Gastroesophageal sphincter (tissue), 4 donors: ENCODE measurements at regions not wholly inside any gene's neighbourhood (a gene's known extent, or its start where the extent isn't known, plus 50 kb on each side); places are given as distances from the start of the nearest gene placed in this dataset.
A peak's percentile ranks its signal among the peaks of the same experiment; 100 is the strongest.

ENCODE experiments used
- ATAC-seq: fragments of 150-250 bp; one replicate; pipeline ENCODE4 v1.9.1; 2016; ENCODE audit warnings: mild to moderate bottlenecking, moderate library complexity
- H3K27ac ChIP-seq, 4 donors: fragments of 200-600 bp; sonication (generic) in 3 of 4; 1 replicate in 3 of 4; 2 replicates in 1 of 4; pipeline ENCODE4 v1.5.1; 2016 to 2019
- H3K27me3 ChIP-seq: fragments of 200-600 bp; sonication (generic); one replicate; pipeline ENCODE4 v1.5.1; 2019
- H3K36me3 ChIP-seq, 2 donors: fragments of 200-600 bp; sonication (generic); one replicate each; pipeline ENCODE4 v1.5.1; 2019; ENCODE audit warnings: control low read depth in 1 of 2
- H3K4me1 ChIP-seq, 3 donors: fragments of 200-600 bp; sonication (generic); 1 replicate in 2 of 3; 2 replicates in 1 of 3; pipeline ENCODE4 v1.5.1; 2016 to 2019; ENCODE audit warnings: control low read depth in 2 of 3
- H3K4me3 ChIP-seq, 2 donors: fragments of 200-600 bp; sonication (generic); one replicate each; pipeline ENCODE4 v1.5.1; 2019; ENCODE audit warnings: mild to moderate bottlenecking in 1 of 2, moderate library complexity in 1 of 2
- H3K9me3 ChIP-seq, 3 donors: fragments of 200-600 bp; sonication (generic); one replicate each; pipeline ENCODE4 v1.5.1; 2017 to 2019; ENCODE audit warnings: control low read depth in 2 of 3
- EP300 ChIP-seq: sonication (generic); formaldehyde crosslinking; IDR thresholded peaks from one replicate; pipeline ENCODE4 v1.6.1; 2017; ENCODE audit warnings: antibody characterized with exemption, mild to moderate bottlenecking
- POLR2A ChIP-seq, 2 donors: fragments of 450-650 bp; IDR thresholded peaks; one replicate each; pipeline ENCODE4 v1.6.1; 2017; ENCODE audit warnings: antibody characterized with exemption in 2 of 2, mild to moderate bottlenecking in 2 of 2, moderate library complexity in 1 of 2
- POLR2AphosphoS5 ChIP-seq: sonication (generic); formaldehyde crosslinking; IDR thresholded peaks from one replicate; pipeline ENCODE4 v1.6.1; 2017; ENCODE audit warnings: antibody characterized with exemption
- WGBS, 2 donors: methylation state at CpG; one replicate each; pipeline ENCODE4 v1.1.5; 2018; ENCODE audit warnings: low coverage in 1 of 2; 5-methylcytosine and 5-hydroxymethylcytosine counted together
- TF ChIP-seq, protein P1 (sequence below), 4 experiments: fragments of 200-600 bp in 2 of 4; fragments of 450-650 bp in 2 of 4; sonication (generic) in 1 of 4; IDR thresholded peaks; one replicate each; pipeline ENCODE4 v1.5.1; 2017 to 2019; ENCODE audit warnings: antibody characterized with exemption in 4 of 4, mild to moderate bottlenecking in 2 of 4, moderate library complexity in 2 of 4

DNA sequence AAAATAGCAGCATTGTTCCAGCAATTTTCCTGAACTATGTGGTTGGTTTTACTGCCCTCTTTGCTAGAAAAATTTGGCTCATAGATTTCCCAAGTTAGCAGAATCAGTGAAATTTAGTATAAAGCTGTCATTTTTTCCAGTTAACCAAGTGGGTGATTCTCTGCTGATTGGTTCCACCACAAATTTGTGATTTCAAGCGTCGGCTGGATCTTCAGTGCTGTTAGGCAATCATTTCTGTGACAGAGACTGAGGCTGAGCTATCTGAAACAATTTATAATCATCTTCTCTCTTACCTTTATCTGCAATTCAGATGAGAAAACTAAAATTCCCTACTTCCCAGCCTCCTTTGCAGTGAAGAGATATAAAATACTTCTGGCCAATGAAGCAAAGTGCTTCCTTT lies 68.6 kb upstream of the OTUD4 start:
- TF ChIP-seq POLR2A (IDR thresholded peaks at IDR 0.05), result no peak
- TF ChIP-seq POLR2AphosphoS5, result no peak
- no peak for TF ChIP-seq EP300
- TF ChIP-seq, protein P1, sequence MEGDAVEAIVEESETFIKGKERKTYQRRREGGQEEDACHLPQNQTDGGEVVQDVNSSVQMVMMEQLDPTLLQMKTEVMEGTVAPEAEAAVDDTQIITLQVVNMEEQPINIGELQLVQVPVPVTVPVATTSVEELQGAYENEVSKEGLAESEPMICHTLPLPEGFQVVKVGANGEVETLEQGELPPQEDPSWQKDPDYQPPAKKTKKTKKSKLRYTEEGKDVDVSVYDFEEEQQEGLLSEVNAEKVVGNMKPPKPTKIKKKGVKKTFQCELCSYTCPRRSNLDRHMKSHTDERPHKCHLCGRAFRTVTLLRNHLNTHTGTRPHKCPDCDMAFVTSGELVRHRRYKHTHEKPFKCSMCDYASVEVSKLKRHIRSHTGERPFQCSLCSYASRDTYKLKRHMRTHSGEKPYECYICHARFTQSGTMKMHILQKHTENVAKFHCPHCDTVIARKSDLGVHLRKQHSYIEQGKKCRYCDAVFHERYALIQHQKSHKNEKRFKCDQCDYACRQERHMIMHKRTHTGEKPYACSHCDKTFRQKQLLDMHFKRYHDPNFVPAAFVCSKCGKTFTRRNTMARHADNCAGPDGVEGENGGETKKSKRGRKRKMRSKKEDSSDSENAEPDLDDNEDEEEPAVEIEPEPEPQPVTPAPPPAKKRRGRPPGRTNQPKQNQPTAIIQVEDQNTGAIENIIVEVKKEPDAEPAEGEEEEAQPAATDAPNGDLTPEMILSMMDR (IDR thresholded peaks at IDR 0.05), result no peak
- ATAC-seq, result no peak
- Histone ChIP-seq H3K4me1 (no peaks in the 10 kb centered on the region), H3K9me3 (no peaks in the 10 kb centered on the region), H3K27me3 (no peaks in the 10 kb centered on the region), H3K4me3 (no peak overlapping the region), H3K27ac (no peak overlapping the region), H3K36me3 (no peaks in the 10 kb centered on the region)
- 65 to 82% methylated on average over 2 of the region's 2 CpGs for WGBS, 2 donors

DNA sequence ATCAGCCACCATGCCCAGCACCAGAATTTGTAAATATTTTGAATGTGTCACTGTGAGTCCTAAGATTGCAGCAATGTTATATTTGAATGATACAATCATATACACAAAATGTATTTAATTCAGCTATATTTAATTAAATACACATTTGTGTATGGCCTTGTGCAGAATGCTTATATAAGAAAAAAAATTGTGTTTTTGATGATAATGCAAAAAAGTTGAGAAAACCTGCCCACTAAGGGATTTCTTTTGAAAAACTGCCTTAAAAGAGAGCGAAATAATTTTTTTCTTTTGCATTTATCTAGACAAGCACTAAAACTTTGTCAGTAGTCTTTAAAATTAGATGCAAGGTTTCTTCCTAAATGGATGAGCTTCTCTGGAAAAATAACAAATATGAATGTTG lies 68.1 kb upstream of the OTUD4 start:
- Histone ChIP-seq H3K36me3 (no peaks in the 10 kb centered on the region), H3K27ac (no peak overlapping the region), H3K4me1 (no peaks in the 10 kb centered on the region), H3K9me3 (no peaks in the 10 kb centered on the region), H3K4me3 (no peak overlapping the region), H3K27me3 (no peaks in the 10 kb centered on the region)
- TF ChIP-seq EP300 (no peak), POLR2AphosphoS5 (no peak), POLR2A (IDR thresholded peaks at IDR 0.05) (no peak)
- TF ChIP-seq, protein P1 (IDR thresholded peaks at IDR 0.05), result no peak
- no peak for ATAC-seq
- WGBS, 2 donors, result 88 to 100% methylated on average over 1 of the region's 1 CpG

DNA sequence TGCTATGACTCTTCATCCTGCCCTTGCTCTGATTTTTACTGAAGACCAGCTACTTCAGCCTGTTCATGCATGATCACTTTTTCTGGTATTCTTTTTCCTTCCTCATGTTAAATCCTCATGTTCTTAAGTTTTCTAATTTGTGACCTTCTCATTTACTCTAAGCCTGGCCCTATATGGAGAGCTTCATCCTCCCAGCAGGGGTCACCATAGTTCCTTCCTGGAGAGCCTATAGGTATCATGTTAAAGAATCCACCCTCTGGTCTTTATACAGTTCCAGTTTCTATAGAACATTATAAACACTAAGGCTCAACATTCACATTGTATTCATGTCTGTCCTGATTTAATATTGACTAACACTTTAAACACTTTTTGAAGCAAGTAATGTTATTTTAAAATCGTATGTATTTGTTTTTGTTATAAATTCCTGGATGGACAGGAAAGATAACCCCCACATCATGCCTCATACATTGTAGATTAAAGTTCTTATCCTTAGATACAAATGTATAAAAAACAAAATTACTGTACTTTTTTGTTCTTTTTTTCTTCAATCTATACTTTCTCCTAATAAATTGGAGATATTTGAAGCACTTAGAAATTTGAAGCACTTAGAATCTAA lies 53.8 kb upstream of the OTUD4 start:
- no peak overlapping the region for H3K4me3 ChIP-seq
- ATAC-seq, result no peak
- WGBS, 2 donors, result 33 to 36% methylated on average over 1 of the region's 1 CpG

DNA sequence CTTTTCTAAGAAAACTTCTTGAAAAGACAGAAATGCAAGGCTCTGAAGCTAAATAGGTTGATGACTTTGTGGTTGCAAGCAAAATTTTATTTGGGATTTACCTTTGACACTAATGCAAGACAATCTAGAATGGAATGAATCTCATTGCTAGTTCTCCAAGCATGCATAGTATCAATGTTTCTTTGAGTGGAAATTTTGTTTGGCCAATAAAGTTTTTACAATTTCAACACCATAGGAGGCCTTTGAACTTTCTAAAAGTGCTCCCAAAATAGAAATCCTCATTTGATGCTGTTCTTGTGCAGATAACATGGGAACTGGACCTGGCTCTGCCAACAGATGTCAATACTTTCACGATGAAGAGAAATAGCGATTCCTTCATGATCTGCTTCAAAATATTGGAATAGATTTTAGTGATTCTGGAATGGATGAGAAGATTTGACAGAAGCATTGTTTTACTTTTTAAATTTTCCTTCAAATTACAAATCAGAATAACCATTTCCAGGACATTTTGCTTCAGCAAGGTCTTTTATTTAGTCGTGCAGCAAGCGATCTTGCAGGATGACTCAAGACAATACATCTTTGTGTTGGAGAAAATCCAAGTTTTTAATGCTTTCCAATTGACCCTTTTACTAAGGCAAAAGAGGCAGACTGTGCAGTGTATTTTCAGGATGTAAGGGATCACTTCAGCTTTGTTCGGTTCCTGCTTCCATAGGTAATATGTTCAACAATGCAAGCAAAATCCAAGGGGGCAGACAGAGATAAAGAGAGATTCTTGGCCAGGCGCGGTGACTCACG lies 51.7 kb upstream of the OTUD4 start:
- Histone ChIP-seq H3K4me1 (no peaks in the 10 kb centered on the region), H3K36me3 (no peaks in the 10 kb centered on the region), H3K9me3 (no peaks in the 10 kb centered on the region), H3K27ac (no peak overlapping the region), H3K4me3 (no peak overlapping the region), H3K27me3 (no peaks in the 10 kb centered on the region)
- WGBS, 2 donors, result 54 to 73% methylated on average over 7 to 8 of the region's 8 CpGs
- ATAC-seq, result no peak
- TF ChIP-seq POLR2A (IDR thresholded peaks at IDR 0.05) (no peak), EP300 (no peak), POLR2AphosphoS5 (no peak)
- TF ChIP-seq, protein P1 (IDR thresholded peaks at IDR 0.05), result no peak

More for the DNA sequence above, 53.8 kb upstream of the OTUD4 start:
- TF ChIP-seq EP300, result no peak
- no peak for TF ChIP-seq POLR2A (IDR thresholded peaks at IDR 0.05)
- TF ChIP-seq, protein P1 (IDR thresholded peaks at IDR 0.05), result peak; percentile 37 to 74 (median 54)
- H3K27me3 ChIP-seq, result no peaks in the 10 kb centered on the region
- no peaks in the 10 kb centered on the region for H3K36me3 ChIP-seq
- no peaks in the 10 kb centered on the region for H3K9me3 ChIP-seq
- H3K4me1 ChIP-seq, result no peaks in the 10 kb centered on the region
- H3K27ac ChIP-seq, result no peak overlapping the region

DNA sequence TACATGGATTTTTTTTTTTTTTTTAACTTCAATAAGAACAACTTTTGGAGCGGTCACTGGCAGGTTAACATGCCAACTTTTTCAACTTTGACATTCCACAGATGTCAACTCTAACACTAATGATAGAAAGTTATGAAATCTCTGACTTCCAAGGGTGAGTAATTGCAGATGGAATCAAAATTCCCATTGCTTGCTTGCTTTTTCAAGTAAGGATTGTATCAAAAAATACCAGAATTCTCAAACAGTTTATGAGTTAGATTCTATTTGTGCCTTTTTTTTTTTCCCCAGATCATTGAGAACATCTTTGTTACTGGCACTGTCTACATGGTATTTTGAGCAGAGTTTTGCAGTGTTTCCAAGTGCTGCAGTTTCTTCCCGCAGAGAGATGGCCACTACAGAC lies 50.3 kb upstream of the OTUD4 start:
- no peak overlapping the region for H3K27ac ChIP-seq
- 21 to 42% methylated on average over 2 of the region's 2 CpGs for WGBS, 2 donors
- peak; percentile 62 for ATAC-seq

More for the DNA sequence above, 50.3 kb upstream of the OTUD4 start:
- H3K36me3 ChIP-seq, result no peaks in the 10 kb centered on the region
- H3K27me3 ChIP-seq, result no peaks in the 10 kb centered on the region
- no peak overlapping the region for H3K4me3 ChIP-seq
- TF ChIP-seq POLR2A (IDR thresholded peaks at IDR 0.05), result no peak
- TF ChIP-seq, protein P1 (IDR thresholded peaks at IDR 0.05), result no peak
- TF ChIP-seq POLR2AphosphoS5, result peak; percentile 70
- TF ChIP-seq EP300, result no peak
- H3K4me1 ChIP-seq, result no peaks in the 10 kb centered on the region
- H3K9me3 ChIP-seq, result no peaks in the 10 kb centered on the region
